HEK293 (cell line): ENCODE measurements at regions not wholly inside any gene's neighbourhood (a gene's known extent, or its start where the extent isn't known, plus 50 kb on each side); places are given as distances from the start of the nearest gene placed in this dataset.

ENCODE experiments used
- CTCF ChIA-PET: fragments of 350-600 bp; formaldehyde crosslinking; extraction: SDS; loops from one replicate; lab custom pipeline; 2021; ENCODE audit warnings: antibody characterized with exemption; lab: Yijun Ruan, JAX
- POLR2A ChIA-PET: fragments of 300-600 bp; formaldehyde crosslinking; extraction: SDS; loops from one replicate; lab custom pipeline; 2020; ENCODE audit warnings: antibody characterized with exemption, inconsistent platforms; lab: Yijun Ruan, JAX
- H3K27ac ChIP-seq: fragments of 200-500 bp; sonication (Bioruptor generic); 2 replicates; pipeline ENCODE4 v1.5.1; 2014; ENCODE audit warnings: low read depth, low read length, control low read depth, inconsistent platforms; ENCODE audit errors: extremely low read depth
- H3K36me3 ChIP-seq, 2 experiments: fragments of 200-500 bp in 1 of 2; sonication (Bioruptor generic) in 1 of 2; 1 replicate in 1 of 2; 2 replicates in 1 of 2; pipeline ENCODE4 v1.5.1; 2014 to 2017; ENCODE audit warnings: inconsistent platforms in 2 of 2, low read length in 2 of 2; ENCODE audit not compliant: control insufficient read depth in 2 of 2, insufficient read depth in 1 of 2
- H3K4me1 ChIP-seq: fragments of 200-500 bp; sonication (Bioruptor generic); 2 replicates; pipeline ENCODE4 v1.5.1; 2014; ENCODE audit warnings: mild to moderate bottlenecking, low read length, inconsistent platforms; ENCODE audit not compliant: control insufficient read depth, insufficient read depth
- H3K4me3 ChIP-seq: 2 replicates; pipeline ENCODE4 v1.5.1; 2011; ENCODE audit warnings: low read depth, mild to moderate bottlenecking, control low read depth, low read length, moderate library complexity
- H3K9me3 ChIP-seq: fragments of 200-500 bp; sonication (Bioruptor generic); 2 replicates; pipeline ENCODE4 v1.5.1; 2014; ENCODE audit warnings: low read depth, low read length, inconsistent platforms; ENCODE audit not compliant: control insufficient read depth, insufficient read depth
- GLIS1 ChIP-seq: fragments of 450-650 bp; formaldehyde crosslinking; IDR thresholded peaks from 2 replicates; pipeline ENCODE4 v1.5.1; 2016; ENCODE audit warnings: missing biosample characterization, missing genetic modification characterization
- HOXD13 ChIP-seq: sonication (generic); formaldehyde crosslinking; IDR thresholded peaks from 2 replicates; pipeline ENCODE4 v1.8.0; 2022; ENCODE audit warnings: missing genetic modification reagents, borderline replicate concordance
- ZFP41 ChIP-seq: fragments of 450-650 bp; formaldehyde crosslinking; IDR thresholded peaks from 2 replicates; pipeline ENCODE4 v1.5.1; 2016; ENCODE audit warnings: missing biosample characterization, missing genetic modification characterization, borderline replicate concordance
- ZFP69B ChIP-seq: fragments of 450-650 bp; formaldehyde crosslinking; IDR thresholded peaks from 2 replicates; pipeline ENCODE4 v1.5.1; 2016; ENCODE audit warnings: missing biosample characterization, missing genetic modification characterization
- ZNF138 ChIP-seq: fragments of 450-650 bp; formaldehyde crosslinking; IDR thresholded peaks from 2 replicates; pipeline ENCODE4 v1.5.1; 2016; ENCODE audit warnings: missing biosample characterization, missing genetic modification characterization, borderline replicate concordance
- ZNF175 ChIP-seq: fragments of 450-650 bp; formaldehyde crosslinking; IDR thresholded peaks from 2 replicates; pipeline ENCODE4 v1.5.1; 2016; ENCODE audit warnings: missing biosample characterization, missing genetic modification characterization
- ZNF184 ChIP-seq: fragments of 450-650 bp; IDR thresholded peaks from 2 replicates; pipeline ENCODE4 v1.5.1; 2018; ENCODE audit warnings: missing biosample characterization, mild to moderate bottlenecking, missing genetic modification characterization
- ZNF302 ChIP-seq: fragments of 450-650 bp; formaldehyde crosslinking; IDR thresholded peaks from 2 replicates; pipeline ENCODE4 v1.5.1; 2016; ENCODE audit warnings: missing biosample characterization, missing genetic modification characterization, low read depth
- ZNF354C ChIP-seq: fragments of 450-650 bp; formaldehyde crosslinking; IDR thresholded peaks from 2 replicates; pipeline ENCODE4 v1.5.1; 2016; ENCODE audit warnings: missing biosample characterization, missing genetic modification characterization, low read depth, borderline replicate concordance
- ZNF433 ChIP-seq: fragments of 450-650 bp; formaldehyde crosslinking; IDR thresholded peaks from 2 replicates; pipeline ENCODE4 v1.5.1; 2016; ENCODE audit warnings: missing biosample characterization, missing genetic modification characterization, low read depth
- ZNF555 ChIP-seq: fragments of 450-650 bp; formaldehyde crosslinking; conservative IDR thresholded peaks from 2 replicates; pipeline ENCODE4 v1.5.1; 2017; ENCODE audit warnings: missing biosample characterization, mild to moderate bottlenecking, missing genetic modification characterization, inconsistent platforms
- ZNF596 ChIP-seq: fragments of 450-650 bp; IDR thresholded peaks from 2 replicates; pipeline ENCODE4 v1.5.0; 2018; ENCODE audit warnings: missing biosample characterization, mild to moderate bottlenecking, missing genetic modification characterization, moderate library complexity
- ZNF621 ChIP-seq: fragments of 450-650 bp; formaldehyde crosslinking; IDR thresholded peaks from 2 replicates; pipeline ENCODE4 v1.5.1; 2017; ENCODE audit warnings: missing biosample characterization, missing genetic modification characterization
- ZNF664 ChIP-seq: fragments of 450-650 bp; formaldehyde crosslinking; IDR thresholded peaks from 2 replicates; pipeline ENCODE4 v1.5.1; 2016; ENCODE audit warnings: missing biosample characterization, missing genetic modification characterization
- ZSCAN30 ChIP-seq: fragments of 450-650 bp; IDR thresholded peaks from 2 replicates; pipeline ENCODE4 v1.5.1; 2018; ENCODE audit warnings: missing biosample characterization, mild to moderate bottlenecking, missing genetic modification characterization, moderate library complexity
- ZXDB ChIP-seq: fragments of 450-650 bp; formaldehyde crosslinking; IDR thresholded peaks from 2 replicates; pipeline ENCODE4 v1.5.1; 2016; ENCODE audit warnings: missing biosample characterization, missing genetic modification characterization
- TF ChIP-seq, protein P1 (sequence below): fragments of 450-650 bp; formaldehyde crosslinking; IDR thresholded peaks from 2 replicates; pipeline ENCODE4 v1.5.1; 2017; ENCODE audit warnings: missing biosample characterization, missing genetic modification characterization
- TF ChIP-seq, protein P2 (sequence below): fragments of 450-650 bp; formaldehyde crosslinking; IDR thresholded peaks from 2 replicates; pipeline ENCODE4 v1.5.1; 2017; ENCODE audit warnings: missing biosample characterization, missing genetic modification characterization
- TF ChIP-seq, protein P3 (sequence below): fragments of 450-650 bp; formaldehyde crosslinking; IDR thresholded peaks from 2 replicates; pipeline ENCODE4 v1.5.1; 2016; ENCODE audit warnings: missing biosample characterization, missing genetic modification characterization, borderline replicate concordance
- TF ChIP-seq, protein P4 (sequence below): fragments of 450-650 bp; formaldehyde crosslinking; IDR thresholded peaks from 2 replicates; pipeline ENCODE4; 2016; ENCODE audit warnings: missing biosample characterization, missing genetic modification characterization
- TF ChIP-seq, protein P5 (sequence below): fragments of 450-650 bp; formaldehyde crosslinking; IDR thresholded peaks from 2 replicates; pipeline ENCODE4 v1.5.1; 2016; ENCODE audit warnings: missing biosample characterization, missing genetic modification characterization
- TF ChIP-seq, protein P6 (sequence below): fragments of 450-650 bp; formaldehyde crosslinking; IDR thresholded peaks from 2 replicates; pipeline ENCODE4 v1.5.1; 2016; ENCODE audit warnings: missing biosample characterization, missing genetic modification characterization

DNA sequence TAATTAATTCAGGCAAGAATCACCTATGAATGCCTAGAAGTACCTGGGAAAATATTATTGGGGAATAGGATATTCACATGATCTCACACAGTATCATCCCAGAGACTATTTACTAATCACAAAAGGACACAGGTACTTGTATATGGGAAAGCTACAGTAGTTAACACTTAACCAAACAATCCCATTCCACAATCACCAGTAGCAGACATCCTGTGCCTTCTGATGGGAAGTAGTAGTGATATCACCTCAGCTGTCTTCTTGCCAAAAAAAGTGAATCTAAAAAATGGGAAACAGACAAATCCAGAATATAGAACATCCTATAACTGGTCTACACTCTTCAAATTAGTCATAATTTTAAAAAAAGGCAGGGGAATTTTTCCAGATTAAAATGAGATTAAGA, 75.6 kb upstream of the CCDC150 start:
- TF ChIP-seq ZNF664 (tag by site-specific recombination) (no peak), ZXDB (tag by site-specific recombination) (no peak), GLIS1 (no peak), ZNF621 (tag by site-specific recombination) (no peak), ZNF596 (tag by site-specific recombination) (no peak), ZFP41 (tag by site-specific recombination) (no peak), ZFP69B (tag by site-specific recombination) (no peak)
- TF ChIP-seq, protein P1, sequence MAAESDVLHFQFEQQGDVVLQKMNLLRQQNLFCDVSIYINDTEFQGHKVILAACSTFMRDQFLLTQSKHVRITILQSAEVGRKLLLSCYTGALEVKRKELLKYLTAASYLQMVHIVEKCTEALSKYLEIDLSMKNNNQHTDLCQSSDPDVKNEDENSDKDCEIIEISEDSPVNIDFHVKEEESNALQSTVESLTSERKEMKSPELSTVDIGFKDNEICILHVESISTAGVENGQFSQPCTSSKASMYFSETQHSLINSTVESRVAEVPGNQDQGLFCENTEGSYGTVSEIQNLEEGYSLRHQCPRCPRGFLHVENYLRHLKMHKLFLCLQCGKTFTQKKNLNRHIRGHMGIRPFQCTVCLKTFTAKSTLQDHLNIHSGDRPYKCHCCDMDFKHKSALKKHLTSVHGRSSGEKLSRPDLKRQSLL (tag by site-specific recombination) = no peak
- TF ChIP-seq, protein P2, sequence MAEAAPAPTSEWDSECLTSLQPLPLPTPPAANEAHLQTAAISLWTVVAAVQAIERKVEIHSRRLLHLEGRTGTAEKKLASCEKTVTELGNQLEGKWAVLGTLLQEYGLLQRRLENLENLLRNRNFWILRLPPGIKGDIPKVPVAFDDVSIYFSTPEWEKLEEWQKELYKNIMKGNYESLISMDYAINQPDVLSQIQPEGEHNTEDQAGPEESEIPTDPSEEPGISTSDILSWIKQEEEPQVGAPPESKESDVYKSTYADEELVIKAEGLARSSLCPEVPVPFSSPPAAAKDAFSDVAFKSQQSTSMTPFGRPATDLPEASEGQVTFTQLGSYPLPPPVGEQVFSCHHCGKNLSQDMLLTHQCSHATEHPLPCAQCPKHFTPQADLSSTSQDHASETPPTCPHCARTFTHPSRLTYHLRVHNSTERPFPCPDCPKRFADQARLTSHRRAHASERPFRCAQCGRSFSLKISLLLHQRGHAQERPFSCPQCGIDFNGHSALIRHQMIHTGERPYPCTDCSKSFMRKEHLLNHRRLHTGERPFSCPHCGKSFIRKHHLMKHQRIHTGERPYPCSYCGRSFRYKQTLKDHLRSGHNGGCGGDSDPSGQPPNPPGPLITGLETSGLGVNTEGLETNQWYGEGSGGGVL (tag by site-specific recombination) = no peak
- TF ChIP-seq, protein P3, sequence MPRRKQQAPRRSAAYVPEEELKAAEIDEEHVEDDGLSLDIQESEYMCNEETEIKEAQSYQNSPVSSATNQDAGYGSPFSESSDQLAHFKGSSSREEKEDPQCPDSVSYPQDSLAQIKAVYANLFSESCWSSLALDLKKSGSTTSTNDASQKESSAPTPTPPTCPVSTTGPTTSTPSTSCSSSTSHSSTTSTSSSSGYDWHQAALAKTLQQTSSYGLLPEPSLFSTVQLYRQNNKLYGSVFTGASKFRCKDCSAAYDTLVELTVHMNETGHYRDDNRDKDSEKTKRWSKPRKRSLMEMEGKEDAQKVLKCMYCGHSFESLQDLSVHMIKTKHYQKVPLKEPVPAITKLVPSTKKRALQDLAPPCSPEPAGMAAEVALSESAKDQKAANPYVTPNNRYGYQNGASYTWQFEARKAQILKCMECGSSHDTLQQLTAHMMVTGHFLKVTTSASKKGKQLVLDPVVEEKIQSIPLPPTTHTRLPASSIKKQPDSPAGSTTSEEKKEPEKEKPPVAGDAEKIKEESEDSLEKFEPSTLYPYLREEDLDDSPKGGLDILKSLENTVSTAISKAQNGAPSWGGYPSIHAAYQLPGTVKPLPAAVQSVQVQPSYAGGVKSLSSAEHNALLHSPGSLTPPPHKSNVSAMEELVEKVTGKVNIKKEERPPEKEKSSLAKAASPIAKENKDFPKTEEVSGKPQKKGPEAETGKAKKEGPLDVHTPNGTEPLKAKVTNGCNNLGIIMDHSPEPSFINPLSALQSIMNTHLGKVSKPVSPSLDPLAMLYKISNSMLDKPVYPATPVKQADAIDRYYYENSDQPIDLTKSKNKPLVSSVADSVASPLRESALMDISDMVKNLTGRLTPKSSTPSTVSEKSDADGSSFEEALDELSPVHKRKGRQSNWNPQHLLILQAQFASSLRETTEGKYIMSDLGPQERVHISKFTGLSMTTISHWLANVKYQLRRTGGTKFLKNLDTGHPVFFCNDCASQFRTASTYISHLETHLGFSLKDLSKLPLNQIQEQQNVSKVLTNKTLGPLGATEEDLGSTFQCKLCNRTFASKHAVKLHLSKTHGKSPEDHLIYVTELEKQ = no peak

DNA sequence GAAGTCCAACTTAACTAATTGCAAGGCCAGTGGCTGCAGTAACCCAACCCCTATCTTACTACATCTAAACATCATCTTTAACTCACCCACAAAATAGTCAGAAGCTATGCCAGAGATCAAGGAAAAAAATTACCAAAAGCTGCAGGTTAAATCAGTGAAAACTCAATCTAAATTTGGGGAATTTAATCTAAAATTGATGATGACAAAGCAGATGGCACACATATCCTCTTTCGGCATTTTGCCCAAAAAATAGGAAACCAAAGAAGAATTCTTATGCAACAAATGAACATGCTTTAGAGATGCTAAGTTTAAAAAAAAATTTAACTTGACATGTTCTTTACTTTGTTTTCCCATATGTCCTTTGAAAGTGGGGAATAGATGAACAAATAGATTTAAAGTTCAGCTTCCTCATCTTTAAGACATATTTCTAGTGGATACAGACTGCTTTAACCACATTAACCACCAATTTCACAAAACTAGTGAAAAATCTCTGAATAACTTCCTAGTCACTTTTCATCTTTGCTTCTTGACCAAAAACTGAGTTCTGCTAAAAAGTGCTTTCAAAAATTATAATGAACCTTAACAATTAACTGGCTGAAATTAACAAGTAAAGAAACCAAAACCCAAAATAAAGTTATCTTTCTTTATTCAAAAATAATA, 74.3 kb upstream of the CCDC150 start:
- no peaks in the 10 kb centered on the region for H3K9me3 ChIP-seq
- ChIA-PET CTCF (no interaction called here), POLR2A (interaction anchor here (0.7 kb wide), 1 partner anchor 68 kb away, joined by 3 read pairs; no protein-coding TSS in a partner anchor)
- H3K27ac ChIP-seq = no peak overlapping the region
- H3K4me3 ChIP-seq = no peak overlapping the region
- no peaks in the 10 kb centered on the region for H3K36me3 ChIP-seq
- no peaks in the 10 kb centered on the region for H3K4me1 ChIP-seq
- TF ChIP-seq ZSCAN30 (tag by site-specific recombination) = no peak
- TF ChIP-seq, protein P2 (tag by site-specific recombination) = no peak
- TF ChIP-seq, protein P4, sequence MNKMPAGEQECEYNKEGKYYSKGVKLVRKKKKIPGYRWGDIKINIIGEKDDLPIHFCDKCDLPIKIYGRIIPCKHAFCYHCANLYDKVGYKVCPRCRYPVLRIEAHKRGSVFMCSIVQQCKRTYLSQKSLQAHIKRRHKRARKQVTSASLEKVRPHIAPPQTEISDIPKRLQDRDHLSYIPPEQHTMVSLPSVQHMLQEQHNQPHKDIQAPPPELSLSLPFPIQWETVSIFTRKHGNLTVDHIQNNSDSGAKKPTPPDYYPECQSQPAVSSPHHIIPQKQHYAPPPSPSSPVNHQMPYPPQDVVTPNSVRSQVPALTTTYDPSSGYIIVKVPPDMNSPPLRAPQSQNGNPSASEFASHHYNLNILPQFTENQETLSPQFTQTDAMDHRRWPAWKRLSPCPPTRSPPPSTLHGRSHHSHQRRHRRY (tag by site-specific recombination) = no peak
- TF ChIP-seq ZNF354C (tag by site-specific recombination) = no peak
- TF ChIP-seq, protein P5, sequence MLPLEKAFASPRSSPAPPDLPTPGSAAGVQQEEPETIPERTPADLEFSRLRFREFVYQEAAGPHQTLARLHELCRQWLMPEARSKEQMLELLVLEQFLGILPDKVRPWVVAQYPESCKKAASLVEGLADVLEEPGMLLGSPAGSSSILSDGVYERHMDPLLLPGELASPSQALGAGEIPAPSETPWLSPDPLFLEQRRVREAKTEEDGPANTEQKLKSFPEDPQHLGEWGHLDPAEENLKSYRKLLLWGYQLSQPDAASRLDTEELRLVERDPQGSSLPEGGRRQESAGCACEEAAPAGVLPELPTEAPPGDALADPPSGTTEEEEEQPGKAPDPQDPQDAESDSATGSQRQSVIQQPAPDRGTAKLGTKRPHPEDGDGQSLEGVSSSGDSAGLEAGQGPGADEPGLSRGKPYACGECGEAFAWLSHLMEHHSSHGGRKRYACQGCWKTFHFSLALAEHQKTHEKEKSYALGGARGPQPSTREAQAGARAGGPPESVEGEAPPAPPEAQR (tag by site-specific recombination) = no peak
- no peak for TF ChIP-seq ZNF433 (tag by site-specific recombination)
- no peak for TF ChIP-seq ZNF302 (tag by site-specific recombination)
- TF ChIP-seq ZNF138 = no peak
- no peak for TF ChIP-seq ZNF184 (tag by site-specific recombination)
- TF ChIP-seq HOXD13 (CRISPR knock-in tag) = no peak
- no peak for TF ChIP-seq ZNF175 (tag by site-specific recombination)
- TF ChIP-seq, protein P6, sequence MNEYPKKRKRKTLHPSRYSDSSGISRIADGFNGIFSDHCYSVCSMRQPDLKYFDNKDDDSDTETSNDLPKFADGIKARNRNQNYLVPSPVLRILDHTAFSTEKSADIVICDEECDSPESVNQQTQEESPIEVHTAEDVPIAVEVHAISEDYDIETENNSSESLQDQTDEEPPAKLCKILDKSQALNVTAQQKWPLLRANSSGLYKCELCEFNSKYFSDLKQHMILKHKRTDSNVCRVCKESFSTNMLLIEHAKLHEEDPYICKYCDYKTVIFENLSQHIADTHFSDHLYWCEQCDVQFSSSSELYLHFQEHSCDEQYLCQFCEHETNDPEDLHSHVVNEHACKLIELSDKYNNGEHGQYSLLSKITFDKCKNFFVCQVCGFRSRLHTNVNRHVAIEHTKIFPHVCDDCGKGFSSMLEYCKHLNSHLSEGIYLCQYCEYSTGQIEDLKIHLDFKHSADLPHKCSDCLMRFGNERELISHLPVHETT = no peak
- TF ChIP-seq ZNF555 = no peak

More for the DNA sequence above, 75.6 kb upstream of the CCDC150 start:
- H3K9me3 ChIP-seq = no peaks in the 10 kb centered on the region
- POLR2A ChIA-PET = no interaction called here
- CTCF ChIA-PET = no interaction called here
- no peak overlapping the region for H3K27ac ChIP-seq
- no peaks in the 10 kb centered on the region for H3K4me1 ChIP-seq
- H3K4me3 ChIP-seq = no peak overlapping the region
- no peaks in the 10 kb centered on the region for H3K36me3 ChIP-seq
